Brain pericyte (primary cell): ENCODE measurements at regions not wholly inside any gene's neighbourhood (a gene's known extent, or its start where the extent isn't known, plus 50 kb on each side); places are given as distances from the start of the nearest gene placed in this dataset.
"Not testable (repeated sequence)": the region's sequence is repeated elsewhere in the genome, so short reads cannot be mapped to it uniquely, and the experiment has no call there.

ENCODE experiments used
- DNase-seq: peaks from one replicate; pipeline ENCODE4 v3.0.0-alpha.2; 2012; ENCODE audit warnings: low read depth, low spot score

DNA sequence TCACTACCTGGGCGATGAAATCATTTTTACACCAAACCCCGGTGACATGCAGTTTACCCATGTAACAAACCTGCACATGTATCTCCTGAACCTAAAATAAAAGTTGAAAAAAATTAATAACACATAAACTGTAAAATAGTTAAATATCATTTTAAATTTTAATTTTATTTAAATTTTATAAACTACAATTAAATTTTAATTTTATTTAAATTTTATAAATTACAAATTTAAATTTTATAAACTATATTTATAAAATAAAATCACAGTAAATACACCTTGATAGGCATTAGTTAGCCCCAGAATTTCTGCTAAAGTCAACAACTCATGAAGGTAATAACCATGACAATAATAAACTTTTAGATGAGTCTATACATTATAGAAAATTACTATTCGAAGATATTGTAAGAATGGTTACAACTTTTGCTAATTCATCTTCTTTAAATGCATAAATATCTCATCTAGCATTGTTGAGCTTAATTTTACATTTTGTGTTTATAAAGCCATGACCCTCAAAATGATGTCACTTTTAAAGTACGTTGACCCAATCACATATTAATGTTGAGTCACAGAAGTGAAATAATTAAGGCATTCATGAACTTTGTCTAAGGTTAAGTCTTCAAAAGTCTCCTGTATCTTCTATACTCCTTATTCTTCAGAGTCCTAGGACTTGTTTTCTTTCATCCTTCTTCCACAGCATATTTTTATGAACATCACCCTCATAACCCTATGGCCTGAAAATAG, 755.8 kb upstream of the LCORL start:
- DNase-seq, result no peak

DNA sequence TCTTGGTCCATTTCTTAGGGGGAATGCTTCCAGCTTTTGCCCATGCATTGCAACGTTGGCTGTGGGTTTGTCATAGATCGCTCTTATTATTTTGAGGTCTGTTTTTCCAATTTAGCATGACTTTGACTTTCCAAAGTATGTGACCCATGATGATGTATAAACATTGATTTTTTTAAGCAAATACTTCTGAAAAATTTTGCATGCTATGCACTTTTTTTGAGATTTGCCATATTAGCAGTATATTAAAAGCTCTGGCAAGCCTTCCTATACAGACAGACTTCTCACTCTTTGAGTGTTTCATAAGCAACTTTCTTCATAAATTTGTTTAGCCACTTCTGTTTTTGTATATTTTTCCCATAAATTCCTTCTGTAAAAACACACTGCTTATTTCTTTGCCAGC, 746.4 kb upstream of the LCORL start:
- DNase-seq, result no peak

DNA sequence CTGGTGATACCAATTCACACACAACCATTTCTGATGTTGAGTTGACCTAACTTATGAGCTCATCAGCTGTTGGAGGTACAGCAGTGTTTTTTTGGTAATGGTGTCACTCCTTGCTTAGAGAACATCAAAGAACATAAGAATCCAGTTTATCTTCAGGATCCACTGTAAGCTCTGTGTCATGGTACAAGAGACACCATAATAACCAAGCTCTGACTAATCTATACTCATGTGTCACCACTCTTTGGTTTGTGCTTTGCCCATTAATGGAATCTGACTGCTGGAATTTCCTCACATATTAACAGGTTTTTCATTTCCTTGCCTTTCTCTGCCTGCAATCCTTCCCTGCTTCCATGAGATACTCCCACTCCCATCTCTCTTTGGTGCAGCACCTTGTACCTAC, 735.1 kb upstream of the LCORL start:
- DNase-seq, result no peak

DNA sequence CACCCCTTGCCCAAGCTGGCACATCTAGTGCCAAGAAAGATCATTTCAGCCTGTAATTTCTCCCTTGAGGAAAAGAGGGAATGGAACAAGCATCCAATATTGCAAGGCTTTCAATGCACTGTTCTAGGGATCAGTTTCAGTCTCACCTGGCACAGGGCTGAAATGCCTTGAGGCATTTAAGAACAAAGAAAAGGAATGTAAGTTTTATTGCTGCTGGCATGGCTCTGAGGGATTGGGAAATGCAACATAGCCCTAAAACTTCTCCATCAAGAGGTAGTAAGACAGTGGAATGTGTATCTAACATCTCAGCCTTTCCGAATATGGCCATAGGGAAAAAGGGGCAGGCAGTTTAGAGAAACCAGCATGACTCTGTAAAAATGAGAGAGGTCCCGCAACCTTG, 732.6 kb upstream of the LCORL start:
- DNase-seq, result no peak

DNA sequence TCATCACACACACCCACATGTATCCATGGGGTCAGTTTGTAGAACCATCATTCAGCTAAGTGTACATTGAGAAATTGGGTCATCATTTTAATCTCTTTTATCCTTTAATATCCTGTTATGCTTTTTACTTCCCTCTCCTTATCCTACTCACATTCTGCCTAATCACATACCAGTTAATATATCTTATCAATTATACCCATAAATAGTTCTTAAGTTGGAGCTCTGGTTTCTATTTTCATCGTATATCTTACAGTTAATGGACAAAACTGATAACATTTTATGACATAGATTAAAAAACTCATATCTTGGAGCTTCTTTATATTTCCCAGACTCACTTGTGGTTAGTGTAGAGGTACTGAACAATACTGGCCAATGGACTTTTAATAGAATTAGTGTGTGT, 729.5 kb upstream of the LCORL start:
- DNase-seq, result no peak

DNA sequence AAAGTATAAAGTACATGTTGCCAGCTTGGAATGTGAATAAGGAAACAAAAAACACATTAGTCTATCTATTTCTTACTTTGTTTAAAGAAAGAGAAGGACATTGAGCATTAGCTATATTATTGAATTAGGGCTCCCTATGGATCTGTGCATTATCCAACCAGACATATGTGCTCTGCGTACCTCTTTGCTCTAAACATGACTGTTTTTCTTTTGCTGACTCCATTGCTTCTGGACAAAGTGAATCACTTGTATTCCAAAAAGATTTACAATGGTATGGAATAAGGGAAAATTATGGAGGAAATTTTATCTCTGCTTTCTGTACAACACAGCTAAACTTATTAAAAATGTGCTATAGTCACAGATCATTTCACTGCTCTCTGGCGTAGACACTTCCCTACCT, 727.8 kb upstream of the LCORL start:
- no peak for DNase-seq

DNA sequence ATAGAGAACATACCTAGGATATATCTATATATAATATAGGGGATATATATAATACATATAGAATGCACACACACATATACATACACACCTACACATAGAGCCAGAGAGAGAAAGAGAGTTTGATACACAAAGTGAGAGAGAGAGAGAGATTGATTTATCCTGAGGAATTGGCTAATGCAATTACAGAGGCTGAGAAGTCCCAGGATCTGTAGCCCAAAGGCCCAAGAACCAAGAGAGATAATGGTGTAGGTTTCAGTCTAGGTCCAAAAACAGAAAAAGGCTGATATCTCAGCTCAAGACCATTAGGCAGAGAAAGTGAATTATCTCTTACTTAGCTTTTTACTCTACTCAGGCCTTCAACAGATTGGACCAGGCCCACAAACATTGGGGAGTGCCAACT, 715.0 kb upstream of the LCORL start:
- no peak for DNase-seq

DNA sequence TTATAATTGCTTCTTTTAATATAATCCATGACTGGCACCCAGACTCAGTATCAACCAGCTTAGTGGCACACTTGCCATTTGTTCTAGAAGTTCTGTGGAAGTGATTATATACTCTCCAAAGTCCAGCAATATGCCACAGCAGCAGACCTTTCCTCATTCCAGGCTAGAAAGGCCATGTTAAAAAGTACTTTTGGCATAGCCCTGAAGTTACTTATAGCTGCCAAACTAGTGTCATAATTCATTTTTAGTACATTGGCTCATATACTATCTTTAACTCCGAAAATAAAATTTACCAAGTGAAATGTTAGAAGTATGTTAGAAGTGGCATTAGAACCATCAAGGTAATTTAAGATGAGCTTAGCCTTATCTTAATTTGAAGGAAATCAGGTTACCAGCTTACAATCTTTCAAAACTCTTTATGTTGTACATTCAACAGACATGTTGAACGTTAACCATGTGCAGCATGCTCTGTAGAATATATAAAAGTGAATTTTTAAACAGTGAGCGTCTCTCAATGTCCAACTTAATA, 714.2 kb upstream of the LCORL start:
- no peak for DNase-seq

DNA sequence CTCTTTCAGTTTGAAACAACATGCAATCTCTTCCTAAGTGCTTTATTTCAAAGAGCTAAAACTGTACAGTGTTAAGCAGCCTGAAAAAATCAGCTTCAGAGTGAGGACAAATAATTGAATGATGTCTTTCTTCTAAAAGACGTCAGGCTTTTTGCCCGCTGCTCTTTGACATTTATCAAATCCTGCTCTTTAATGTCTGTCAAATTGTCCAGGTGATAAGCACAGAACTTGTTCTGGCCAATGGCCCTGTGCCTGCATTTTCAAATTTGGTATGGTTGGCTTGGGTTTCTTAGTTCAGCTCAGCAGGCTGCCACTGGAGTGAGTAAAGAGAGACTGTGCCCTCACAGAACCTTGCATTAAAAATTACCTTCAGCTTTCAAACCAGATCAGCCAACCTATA, 712.9 kb upstream of the LCORL start:
- no peak for DNase-seq

DNA sequence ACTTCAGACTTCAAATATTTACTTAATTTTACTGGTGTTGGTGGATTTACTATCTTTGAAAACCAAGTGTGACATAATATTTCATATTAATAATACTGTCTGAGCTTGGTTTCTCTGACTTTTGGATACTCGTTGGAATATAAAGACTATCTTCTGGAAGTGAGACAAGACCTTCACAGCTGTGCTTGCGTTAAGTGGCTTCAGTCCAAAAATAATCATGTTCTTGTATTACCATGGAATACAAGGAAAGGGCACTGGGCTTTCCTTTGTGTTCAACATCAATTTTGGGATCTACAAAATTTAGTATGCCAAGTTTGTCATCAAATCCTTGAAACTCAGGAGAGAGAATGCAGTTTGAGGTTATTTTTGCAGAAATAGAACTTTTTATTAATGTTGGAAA, 712.4 kb upstream of the LCORL start:
- no peak for DNase-seq

DNA sequence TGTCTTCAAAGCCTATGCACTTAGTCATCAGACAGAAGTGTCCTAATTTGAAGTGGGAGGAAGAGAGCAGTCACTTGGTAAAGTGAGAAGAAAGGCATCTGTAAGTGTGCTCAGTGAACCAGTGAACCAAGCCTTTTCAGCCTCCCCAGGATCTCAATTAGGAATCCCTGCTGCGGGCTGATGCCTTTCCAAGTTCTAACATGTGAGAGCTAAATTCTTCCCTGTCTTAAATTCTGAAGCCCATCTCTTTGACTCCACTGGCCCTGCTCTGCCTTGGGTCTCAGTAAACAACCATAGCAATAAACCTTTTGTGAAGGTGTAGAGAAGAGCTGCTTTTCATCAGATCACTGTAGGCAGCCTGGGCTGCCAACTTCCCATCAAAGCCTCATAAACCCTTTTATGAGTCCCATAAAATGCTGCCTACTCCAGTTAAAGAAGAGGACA, 701.2 kb upstream of the LCORL start:
- no peak for DNase-seq

DNA sequence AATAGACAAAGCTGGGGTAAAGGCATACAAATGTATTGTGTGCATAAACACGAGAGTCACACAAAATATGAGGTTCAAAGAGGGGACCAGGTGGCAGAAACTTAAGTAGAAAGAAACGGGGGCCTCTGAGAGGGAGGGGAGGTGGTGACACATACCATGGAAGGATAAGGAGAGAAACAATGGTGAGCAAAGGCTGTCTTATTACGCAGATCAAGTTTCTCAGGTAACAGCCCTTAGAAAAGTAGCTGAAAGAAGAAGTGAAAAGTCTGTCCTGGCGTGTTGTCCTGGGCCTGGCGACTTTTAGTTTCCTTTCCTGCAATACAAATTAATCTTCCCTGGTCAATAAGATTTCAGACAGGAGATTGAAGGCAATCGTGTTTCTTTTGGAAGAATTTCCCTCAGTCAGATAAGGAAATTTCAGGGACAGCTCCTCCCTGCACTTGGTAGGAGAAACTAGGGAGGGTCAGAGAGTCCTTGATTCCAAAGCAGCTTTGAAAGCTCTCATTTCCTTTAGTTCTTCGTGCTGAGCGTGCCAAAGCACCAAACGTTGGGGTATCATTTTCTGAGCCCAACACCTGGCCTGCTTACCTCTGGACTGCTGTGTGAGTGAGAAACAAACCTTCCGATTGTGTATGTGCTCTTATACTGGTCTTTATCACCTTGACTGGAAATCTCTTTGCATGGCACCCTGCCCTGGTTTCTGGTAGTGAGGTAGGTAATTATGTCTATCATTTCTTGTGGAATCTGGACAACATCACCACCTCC, 676.7 kb upstream of the LCORL start:
- DNase-seq, result no peak

DNA sequence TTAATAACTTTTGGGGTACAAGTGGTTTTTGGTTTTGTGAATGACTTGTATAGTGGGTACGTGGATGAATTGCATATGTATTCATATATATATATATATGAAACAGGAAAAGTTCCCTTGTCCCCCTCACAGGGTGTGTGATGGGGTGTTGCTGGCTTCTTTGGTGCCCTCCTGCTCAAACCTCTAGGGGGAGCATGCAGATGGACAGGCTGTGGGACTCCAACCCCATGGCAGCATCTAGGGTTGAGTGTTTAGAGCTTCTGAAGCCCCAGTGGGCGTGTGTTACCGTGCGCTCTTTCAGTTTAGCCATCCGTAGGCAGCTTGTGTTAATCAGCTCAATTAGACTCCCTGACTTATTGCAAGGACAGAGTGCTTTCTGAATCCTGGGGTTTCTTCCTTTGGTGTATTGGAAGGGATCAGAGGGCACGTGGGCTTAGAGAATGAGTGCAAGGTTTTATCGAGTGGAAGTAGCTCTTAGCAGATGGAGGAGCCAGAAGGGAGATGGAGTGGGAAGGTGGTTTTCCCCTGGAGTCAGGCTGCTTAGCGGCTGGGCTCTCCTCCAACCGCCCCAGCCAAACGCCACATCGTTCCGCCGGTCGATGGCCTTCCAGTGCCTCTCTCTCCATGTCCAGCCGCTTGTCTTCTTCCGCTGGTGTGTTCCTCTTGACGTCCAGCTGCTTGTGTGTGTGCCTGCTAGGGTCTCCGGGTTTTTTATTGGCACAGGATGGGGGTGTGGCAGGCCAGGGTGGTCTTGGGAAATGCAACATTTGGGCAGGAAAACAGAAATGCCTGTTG, 674.4 kb upstream of the LCORL start:
- DNase-seq, result no peak

DNA sequence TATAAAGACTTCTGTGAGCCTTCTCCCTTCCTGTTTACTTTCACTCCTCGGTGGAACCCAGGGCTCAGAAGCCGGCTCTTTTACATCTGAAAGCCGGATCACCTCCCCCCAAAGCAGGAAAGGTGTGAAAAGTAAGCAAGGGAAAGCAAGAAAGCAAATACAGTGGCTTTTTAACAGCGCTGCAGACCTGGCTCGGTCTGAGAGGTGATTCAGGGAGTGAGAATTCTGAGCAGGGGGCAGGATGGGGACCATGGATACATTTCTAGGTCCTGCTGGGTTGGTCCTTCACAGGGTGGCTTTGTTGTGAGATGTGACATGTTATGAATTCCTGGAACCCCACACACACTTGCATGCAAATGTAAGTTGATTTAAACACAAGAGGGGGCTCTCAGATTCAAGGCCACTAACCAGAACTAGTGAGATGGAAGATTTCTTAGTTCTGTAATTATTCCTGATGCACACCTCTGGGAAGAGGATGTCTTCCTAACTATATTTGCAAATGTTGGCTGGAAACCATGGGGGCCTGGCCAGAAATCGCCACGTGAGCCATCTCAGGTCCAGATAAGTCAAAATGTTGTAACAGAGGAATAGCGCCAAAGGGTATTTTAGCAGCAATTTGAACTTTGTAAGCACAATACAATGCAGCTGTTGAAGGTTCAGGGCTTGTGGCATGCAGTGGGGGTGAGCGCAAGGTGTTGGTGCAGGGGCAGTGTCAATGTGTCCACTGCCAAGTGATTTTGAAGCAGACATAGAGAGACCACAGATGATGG, 670.1 kb upstream of the LCORL start:
- no peak for DNase-seq

DNA sequence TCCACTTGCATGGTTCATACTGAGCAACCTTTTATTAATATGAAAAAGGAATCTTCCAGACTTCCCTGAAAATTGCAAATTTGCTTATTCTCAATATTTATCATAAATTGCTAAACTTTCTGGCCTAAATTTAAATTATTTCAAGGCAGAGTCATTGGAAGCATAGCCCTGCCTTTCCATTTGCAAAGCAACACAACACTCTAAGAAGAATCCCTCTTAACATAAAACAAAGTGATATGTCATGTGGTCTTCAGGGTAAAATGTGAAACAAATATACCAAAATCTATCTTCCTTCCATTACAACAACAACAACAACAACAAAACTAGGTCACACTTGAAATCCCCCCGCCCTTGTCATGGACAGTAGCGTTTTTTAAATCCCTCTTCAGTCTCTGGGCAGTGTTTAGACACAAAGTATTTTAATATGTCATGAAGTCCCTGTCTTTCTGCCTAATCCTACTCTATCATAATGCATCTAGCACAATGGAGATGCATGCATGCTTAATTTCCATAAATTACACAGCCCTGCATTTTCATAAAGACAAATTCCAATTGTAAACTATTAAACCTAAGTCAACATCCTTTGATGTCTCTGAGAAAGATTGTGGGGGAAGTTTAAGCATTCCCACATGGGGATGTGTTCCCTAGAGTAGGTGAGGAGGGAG, 668.9 kb upstream of the LCORL start:
- DNase-seq, result no peak

DNA sequence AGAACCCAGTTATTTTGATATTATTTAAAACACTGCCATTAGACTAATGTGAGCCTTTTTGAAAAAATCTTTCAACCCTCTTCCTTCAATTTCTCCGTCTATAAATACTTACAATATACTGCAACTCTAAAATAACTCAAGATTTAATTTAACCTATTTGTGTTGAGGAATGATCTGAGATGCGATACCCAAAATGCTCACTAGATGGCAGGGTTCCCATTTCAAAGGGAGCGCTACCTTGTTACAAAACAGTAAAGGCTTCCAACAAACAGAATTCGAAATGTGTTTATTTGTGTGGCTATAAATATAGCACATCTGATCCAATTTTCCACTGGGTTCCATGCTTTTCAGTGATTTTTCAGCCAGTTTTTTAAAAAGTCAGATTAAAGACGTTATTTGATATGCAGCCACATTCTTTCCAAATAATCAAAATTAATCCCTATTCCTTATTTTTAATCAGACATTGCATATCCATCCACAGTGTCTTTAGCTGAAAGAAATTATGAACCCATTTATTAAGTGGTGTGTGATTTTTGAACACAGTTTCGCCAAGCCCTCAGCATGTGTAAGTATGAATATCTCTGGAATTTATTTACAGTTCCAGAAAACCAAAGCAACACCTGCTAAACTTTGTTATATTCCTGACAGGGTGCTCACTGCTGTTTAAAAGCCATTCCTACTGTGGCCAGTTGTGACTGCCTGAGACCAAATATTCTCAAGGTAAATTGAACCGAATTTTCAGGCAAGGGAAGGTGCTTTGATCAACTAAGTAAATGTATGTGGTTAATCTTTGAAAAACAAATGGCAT, 668.0 kb upstream of the LCORL start:
- peak; percentile 34 for DNase-seq

DNA sequence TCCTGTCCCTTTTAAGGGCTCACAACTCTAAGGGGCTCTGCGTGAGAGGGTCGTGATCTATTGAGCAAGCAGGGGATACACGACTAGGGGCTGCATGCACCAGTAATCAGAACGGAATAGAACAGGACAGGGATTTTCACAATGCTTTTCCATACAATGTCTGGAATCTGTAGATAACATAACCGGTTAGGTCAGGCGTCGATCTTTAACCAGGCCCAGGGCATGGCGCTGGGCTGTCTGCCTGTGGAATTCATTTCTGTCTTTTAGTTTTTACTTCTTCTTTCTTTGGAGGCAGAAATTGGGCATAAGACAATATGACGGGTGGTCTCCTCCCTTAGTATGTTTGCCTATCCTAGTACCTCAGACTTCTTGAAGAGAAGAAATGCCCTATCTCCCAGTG, 666.8 kb upstream of the LCORL start:
- DNase-seq, result not testable (repeated sequence)

DNA sequence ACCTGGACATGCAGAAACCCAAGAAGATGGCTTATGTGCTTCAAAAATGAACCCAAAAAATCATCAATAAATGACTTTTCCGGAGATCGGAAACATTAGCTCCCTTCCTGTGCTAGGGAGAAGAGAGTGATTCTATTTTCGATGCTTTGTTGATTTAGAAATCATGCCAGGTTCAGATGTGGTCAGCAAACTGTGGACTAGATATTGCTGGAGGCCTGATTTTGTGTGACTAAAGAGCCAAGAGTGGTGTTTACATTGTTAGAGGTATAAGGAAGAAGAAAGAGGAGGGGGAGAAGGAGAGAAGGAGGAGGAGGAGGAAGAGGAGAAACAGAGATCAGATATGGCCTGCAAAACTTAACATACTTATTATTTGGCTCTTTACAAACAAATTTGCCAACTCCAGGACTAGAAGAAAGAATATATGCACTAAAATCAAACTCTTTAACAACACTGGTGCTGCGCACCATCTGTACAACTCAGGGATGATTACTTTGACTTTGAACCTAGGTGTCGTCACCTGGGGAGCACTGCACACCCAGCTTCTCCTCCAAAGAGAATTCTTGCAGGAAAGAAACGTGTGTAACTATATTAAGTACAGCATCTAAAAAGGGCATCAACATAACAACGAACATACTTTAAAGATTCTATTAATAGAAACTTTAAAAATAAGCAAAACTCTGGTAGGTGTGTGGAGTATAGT, 664.9 kb upstream of the LCORL start:
- DNase-seq, result peak; percentile 5

DNA sequence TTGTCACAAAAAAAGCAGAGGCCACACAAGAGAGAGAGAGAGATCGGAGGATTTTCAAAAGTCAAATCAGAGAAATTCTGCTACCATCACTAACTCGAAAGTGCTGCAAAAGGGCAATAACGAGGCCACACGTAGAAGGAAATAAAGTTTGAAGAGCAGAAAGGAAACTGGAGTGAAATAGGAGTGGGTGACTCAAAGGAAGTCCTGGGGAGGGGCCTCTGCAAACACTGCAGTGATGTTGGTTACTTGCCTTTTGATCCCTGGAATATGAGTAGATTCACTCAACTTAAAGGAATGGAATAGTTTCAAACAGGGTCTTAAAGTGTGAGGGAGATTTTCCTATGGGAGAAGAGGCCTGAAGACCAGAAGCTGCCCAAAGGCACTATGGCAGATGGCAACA, 663.4 kb upstream of the LCORL start:
- DNase-seq, result no peak
